ENCODE measurements at regions not wholly inside any gene's neighbourhood (a gene's known extent, or its start where the extent isn't known, plus 50 kb on each side); places are given as distances from the start of the nearest gene placed in this dataset.

DNA sequence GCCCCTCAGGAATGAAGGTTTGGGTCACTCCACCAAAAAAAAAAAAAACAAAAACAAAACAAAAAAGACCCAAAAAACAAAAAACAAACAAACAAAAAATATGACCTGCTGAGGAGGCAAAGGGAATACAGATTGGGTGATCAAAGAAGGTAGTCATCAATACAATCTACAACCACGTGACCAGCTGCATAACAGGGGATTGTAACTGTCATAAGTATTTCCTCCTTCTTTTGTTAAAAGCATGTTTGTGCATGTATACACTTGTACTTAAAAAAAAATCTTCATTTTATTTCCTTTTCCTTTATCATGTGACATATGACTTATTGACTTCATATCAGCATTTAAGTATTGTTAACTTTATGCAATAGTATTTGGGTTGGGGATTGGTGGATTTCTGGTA is 165.1 kb upstream of the IRS2 start:
- TF ChIP-seq, protein P1, sequence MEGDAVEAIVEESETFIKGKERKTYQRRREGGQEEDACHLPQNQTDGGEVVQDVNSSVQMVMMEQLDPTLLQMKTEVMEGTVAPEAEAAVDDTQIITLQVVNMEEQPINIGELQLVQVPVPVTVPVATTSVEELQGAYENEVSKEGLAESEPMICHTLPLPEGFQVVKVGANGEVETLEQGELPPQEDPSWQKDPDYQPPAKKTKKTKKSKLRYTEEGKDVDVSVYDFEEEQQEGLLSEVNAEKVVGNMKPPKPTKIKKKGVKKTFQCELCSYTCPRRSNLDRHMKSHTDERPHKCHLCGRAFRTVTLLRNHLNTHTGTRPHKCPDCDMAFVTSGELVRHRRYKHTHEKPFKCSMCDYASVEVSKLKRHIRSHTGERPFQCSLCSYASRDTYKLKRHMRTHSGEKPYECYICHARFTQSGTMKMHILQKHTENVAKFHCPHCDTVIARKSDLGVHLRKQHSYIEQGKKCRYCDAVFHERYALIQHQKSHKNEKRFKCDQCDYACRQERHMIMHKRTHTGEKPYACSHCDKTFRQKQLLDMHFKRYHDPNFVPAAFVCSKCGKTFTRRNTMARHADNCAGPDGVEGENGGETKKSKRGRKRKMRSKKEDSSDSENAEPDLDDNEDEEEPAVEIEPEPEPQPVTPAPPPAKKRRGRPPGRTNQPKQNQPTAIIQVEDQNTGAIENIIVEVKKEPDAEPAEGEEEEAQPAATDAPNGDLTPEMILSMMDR (IDR thresholded peaks at IDR 0.05; ENCODE audit: low read depth, low read length), result no peak
- no peak overlapping the region for H3K4me3 ChIP-seq (ENCODE audit: low read depth, low read length)

DNA sequence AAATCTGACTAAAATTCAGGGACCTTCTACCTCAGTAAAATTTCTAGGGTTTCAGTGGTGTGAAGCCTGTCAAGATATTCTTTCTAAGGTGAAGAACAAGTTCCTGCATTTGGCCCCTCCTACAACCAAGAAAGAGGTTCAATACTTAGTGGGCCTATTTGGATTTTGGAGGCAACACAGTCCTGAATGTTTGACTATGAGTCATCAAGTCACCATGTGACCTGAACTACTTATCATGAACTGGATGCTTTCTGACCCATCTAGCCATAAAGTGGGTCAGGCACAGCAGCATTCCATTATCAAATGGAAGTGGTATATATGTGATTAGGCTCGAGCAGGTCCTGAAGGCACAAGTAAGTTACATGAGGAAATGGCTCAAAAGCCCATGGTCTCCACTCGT is 163.0 kb upstream of the IRS2 start:
- H3K4me3 ChIP-seq (ENCODE audit: low read depth, low read length), result no peak overlapping the region
- TF ChIP-seq, protein P1 (IDR thresholded peaks at IDR 0.05; ENCODE audit: low read depth, low read length), result no peak

DNA sequence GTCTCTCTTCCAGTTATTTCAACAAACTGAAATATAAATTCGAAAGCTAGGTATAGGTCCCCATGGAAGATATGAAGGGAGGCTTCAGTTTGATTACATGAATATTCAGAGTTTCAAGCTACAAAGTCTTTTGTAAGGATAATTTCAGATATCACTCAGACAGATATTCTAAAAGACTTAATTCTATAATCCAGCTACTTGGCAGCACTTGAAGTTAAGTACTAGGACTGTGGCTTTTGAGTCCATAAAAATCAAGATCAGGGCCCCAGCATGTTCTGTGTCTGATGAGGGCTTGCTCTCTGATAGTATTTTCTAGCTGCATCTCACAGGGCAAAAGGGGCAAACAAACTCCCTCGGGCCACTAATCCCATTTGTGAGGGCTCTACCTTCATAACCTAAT is 160.6 kb upstream of the IRS2 start:
- H3K4me3 ChIP-seq (ENCODE audit: low read depth, low read length), result no peak overlapping the region
- TF ChIP-seq, protein P1 (IDR thresholded peaks at IDR 0.05; ENCODE audit: low read depth, low read length), result no peak

DNA sequence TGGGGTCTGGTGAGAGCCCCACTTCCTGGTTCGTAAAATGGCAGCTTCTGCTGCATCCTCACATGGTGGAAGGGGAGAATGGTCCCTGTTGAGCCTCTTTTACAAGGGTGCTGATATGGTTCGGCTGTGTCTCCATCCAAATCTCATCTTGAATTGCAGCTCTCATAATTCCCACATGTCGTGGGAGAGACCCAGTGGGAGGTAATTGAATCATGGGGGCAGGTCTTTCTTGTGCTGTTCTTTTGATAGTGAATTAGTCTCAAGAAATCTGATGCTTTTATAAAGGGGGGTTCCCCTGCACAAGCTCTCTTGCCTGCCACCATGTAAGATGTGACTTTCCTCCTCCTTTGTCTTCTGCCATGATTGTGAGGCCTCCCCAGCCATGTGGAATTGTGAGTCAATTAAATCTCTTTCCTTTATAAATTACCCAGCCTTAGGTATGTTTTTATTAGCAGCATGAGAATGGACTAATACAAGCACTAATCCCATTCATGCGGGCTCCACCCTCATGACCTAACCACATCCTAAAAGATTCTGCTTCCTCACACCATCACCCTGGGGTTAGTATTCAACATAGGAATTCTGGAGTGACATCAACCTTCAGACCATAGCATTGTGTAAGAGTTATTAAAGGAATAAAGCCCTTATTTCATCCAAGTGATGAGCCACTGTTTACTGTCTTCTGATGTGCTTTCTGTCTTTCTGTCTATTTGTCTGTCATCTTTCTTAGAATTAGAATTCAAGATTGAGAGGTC is 159.0 kb upstream of the IRS2 start:
- TF ChIP-seq, protein P1 (IDR thresholded peaks at IDR 0.05; ENCODE audit: low read depth, low read length), result no peak
- no peak overlapping the region for H3K4me3 ChIP-seq (ENCODE audit: low read depth, low read length)

DNA sequence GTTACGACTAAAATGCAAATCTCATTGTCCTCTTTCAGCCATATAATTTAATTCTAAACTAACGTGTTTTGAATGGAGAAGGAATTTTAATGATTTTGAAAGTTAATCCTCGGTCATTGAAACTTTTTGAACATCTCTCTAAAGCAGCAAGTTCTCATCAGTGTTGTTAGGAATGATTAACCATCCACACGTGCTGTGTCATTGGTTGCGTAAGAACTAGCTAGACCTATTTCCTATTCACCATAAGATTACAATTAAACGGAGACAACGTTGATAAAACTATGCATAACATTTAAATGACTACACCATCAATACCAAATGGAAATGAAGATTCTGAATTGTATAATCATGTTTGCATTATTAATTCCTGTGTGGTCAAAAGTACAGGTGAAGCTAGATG is 155.6 kb upstream of the IRS2 start:
- TF ChIP-seq, protein P1 (IDR thresholded peaks at IDR 0.05; ENCODE audit: low read depth, low read length), result no peak
- H3K4me3 ChIP-seq (ENCODE audit: low read depth, low read length), result no peak overlapping the region

DNA sequence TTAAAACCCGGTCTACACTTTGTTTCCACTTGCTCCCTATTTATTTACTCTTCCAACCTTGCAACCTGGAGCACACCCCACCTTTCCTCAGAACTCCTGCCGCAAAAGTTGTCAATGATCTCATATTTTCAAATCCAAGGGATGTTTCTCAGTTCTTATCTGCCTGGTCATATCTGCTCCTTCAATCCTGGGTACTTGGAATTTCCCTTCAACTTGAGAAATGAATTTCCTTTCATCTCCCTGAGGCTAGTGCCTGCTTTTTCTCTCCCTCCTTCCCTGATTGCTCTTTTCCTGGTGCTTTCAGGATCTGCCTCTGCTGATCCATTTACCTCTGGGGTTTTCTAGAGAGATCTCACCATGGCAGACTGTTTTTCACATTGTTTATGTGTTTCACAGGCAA is 154.8 kb upstream of the IRS2 start:
- H3K4me3 ChIP-seq (ENCODE audit: low read depth, low read length), result no peak overlapping the region
- TF ChIP-seq, protein P1 (IDR thresholded peaks at IDR 0.05; ENCODE audit: low read depth, low read length), result no peak

DNA sequence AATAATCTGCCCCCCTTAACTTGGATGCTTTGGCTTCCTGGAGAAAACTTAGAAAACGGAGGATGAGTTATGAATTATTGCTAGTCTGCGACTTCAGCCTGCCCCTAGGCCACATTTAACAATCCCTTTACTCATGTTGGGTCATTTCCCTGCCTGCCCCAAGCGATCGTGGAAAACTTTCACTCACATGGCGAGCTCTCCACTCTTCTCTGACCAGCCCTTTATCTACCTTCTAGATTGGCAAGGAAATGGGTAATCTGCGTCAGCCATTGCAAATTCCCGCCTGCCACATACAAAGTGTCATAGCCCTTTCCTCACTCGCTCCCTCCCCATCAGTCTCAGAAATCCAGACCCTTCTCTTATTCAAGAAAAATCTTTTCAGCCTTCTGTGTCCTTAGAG is 154.3 kb upstream of the IRS2 start:
- TF ChIP-seq, protein P1 (IDR thresholded peaks at IDR 0.05; ENCODE audit: low read depth, low read length), result no peak
- H3K4me3 ChIP-seq (ENCODE audit: low read depth, low read length), result no peak overlapping the region
